ENCODE measurements at regions not wholly inside any gene's neighbourhood (a gene's known extent, or its start where the extent isn't known, plus 50 kb on each side); places are given as distances from the start of the nearest gene placed in this dataset.

DNA sequence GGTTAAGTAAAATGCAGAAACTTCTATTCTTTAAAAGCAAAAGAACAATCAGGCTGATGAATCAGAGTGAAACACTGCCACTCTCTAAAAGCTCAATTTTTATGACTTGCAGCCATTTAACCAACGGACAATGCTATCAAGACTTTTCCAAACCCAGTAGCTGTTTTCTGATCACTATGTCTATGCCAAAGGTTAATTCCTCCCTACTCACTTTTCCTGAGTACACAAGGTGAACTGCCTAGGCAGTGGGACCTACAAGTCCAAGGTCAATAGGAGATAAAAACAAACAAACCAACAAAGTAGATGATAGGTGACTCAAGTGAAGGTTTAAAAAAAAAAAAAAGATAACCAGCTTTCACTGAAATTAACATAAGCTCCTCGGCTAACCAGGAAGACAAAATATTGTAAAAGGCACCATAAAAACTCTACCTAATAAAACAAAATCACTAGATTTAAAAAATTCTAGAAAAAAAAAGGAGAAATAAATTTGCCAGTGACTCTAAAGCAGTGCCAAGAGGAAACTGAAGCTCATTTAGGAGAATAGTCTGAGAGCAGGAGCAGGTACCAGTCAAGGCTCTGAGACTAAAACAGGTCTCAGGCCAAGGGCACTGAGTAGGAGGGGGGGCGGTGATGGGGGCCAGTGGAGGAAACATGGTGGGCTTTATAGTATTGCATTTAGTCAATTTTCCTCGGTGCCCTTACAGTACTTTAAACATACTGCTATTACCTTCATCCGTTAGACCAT, 134.1 kb upstream of the DLGAP1 start:
- Mint-ChIP-seq H3K4me1 (no peaks in the 10 kb centered on the region), H3K36me3 (ENCODE audit: low read depth) (no peaks in the 10 kb centered on the region), H3K9me3 (peaks cover 6% of the 10 kb centered on the region), H3K27ac (no peak overlapping the region), H3K4me3 (no peak overlapping the region), H3K27me3 (no peaks in the 10 kb centered on the region)
- DNase-seq = no peak
- TF ChIP-seq, protein P1, sequence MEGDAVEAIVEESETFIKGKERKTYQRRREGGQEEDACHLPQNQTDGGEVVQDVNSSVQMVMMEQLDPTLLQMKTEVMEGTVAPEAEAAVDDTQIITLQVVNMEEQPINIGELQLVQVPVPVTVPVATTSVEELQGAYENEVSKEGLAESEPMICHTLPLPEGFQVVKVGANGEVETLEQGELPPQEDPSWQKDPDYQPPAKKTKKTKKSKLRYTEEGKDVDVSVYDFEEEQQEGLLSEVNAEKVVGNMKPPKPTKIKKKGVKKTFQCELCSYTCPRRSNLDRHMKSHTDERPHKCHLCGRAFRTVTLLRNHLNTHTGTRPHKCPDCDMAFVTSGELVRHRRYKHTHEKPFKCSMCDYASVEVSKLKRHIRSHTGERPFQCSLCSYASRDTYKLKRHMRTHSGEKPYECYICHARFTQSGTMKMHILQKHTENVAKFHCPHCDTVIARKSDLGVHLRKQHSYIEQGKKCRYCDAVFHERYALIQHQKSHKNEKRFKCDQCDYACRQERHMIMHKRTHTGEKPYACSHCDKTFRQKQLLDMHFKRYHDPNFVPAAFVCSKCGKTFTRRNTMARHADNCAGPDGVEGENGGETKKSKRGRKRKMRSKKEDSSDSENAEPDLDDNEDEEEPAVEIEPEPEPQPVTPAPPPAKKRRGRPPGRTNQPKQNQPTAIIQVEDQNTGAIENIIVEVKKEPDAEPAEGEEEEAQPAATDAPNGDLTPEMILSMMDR (IDR thresholded peaks at IDR 0.05) = no peak
- CTCF ChIA-PET = no interaction called here
- POLR2A ChIA-PET = no interaction called here
- intact Hi-C loops (cut with micrococcal nuclease) = no loop called here
- ATAC-seq (ENCODE audit: low read depth) = no peak

DNA sequence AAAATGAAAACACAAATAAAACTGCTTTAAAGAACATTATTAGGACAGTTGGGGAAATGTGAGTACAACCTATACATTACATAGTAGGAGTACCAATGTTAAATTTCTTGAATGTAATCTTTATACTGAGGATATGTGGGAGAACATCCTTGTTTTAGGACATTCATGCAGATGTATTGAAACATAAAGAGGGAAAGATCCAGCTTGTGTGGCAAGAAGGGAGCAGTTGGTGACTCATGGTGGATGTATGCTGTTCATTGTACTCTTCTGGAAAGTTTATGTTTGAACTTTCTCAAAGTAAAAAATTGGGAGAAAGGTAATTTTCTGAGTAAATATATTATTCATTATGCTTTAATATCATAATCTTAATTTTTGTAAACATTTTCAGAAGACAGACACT, 132.1 kb upstream of the DLGAP1 start:
- H3K4me1 Mint-ChIP-seq = no peaks in the 10 kb centered on the region
- intact Hi-C loops (cut with micrococcal nuclease) = no loop called here
- ATAC-seq (ENCODE audit: low read depth) = no peak
- no peak for DNase-seq
- no peaks in the 10 kb centered on the region for H3K27me3 Mint-ChIP-seq
- ChIA-PET CTCF (no interaction called here), POLR2A (no interaction called here)
- no peaks in the 10 kb centered on the region for H3K36me3 Mint-ChIP-seq (ENCODE audit: low read depth)
- H3K4me3 Mint-ChIP-seq = no peak overlapping the region
- H3K27ac Mint-ChIP-seq = no peak overlapping the region
- H3K9me3 Mint-ChIP-seq = peaks cover 8% of the 10 kb centered on the region
- TF ChIP-seq, protein P1 (IDR thresholded peaks at IDR 0.05) = no peak

DNA sequence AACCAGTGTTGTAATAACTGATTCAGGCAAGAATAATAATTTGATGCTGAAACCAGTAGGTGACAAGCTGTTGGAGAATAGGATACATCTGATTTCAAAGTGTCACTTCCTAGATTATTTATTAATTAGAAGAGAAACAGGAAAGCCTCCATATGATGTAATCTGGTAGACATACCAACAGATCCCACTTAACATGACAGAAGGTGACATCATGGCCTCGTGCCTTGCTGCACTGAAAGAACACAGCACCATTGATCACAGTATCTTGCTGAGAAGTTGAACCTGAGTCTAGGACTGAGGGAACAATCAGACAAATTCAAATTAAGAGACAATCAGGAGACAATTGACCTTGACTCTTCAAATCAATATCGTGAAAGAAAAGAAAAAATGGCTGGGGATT, 131.6 kb upstream of the DLGAP1 start:
- Mint-ChIP-seq H3K27me3 (no peaks in the 10 kb centered on the region), H3K27ac (no peak overlapping the region), H3K4me1 (no peaks in the 10 kb centered on the region), H3K9me3 (peaks cover 8% of the 10 kb centered on the region), H3K4me3 (no peak overlapping the region), H3K36me3 (ENCODE audit: low read depth) (no peaks in the 10 kb centered on the region)
- ChIA-PET CTCF (no interaction called here), POLR2A (no interaction called here)
- intact Hi-C loops (cut with micrococcal nuclease) = no loop called here
- TF ChIP-seq, protein P1 (IDR thresholded peaks at IDR 0.05) = no peak
- ATAC-seq (ENCODE audit: low read depth) = no peak
- no peak for DNase-seq

DNA sequence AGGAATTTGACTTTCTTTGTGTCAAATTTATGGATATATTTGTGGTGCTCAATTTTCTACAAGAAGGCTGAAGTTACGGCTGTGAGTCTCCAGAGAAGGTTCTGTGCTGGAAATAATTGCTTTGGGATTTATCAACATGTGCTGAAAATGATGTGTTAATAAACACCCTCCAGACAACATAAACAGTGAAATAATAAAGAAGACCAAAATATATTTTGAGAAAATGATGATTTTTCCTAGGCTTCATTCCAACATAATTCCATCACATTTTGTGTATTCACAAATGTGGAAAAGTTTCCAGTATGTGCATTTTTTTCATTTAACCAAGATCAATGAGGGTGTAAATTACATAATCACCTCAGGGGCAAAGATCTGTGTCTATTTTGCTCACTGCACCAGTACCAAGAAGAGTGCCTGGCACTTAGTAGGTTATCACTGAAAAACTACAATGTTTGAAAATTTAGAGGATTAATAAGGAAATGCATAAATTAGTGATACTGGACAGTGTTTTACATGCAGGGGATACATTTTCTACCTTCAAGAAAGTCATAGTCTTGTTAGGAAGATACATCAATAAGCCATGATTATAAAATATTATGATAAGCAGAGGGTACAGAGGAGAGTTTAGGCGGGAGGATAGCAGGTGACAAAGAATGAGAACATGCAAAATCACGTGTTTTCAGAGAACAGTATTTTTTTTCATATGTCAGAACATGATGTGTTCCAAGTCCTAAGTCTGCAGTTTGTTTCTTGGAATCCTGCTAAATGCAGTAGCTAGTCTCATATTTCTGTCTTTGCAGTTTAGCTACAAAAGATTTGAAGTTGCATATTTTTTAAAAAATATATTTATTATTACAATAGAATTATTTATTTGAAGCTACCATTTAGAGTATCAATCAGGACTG, 127.6 kb upstream of the DLGAP1 start:
- DNase-seq (no peak), ATAC-seq (ENCODE audit: low read depth) (no peak)
- CTCF ChIA-PET = no interaction called here
- no peak overlapping the region for H3K27ac Mint-ChIP-seq
- no peaks in the 10 kb centered on the region for H3K4me1 Mint-ChIP-seq
- H3K27me3 Mint-ChIP-seq = no peaks in the 10 kb centered on the region
- TF ChIP-seq, protein P1 (IDR thresholded peaks at IDR 0.05) = no peak
- H3K9me3 Mint-ChIP-seq = peaks cover 12% of the 10 kb centered on the region
- POLR2A ChIA-PET = no interaction called here
- intact Hi-C loops (cut with micrococcal nuclease) = no loop called here
- no peak overlapping the region for H3K4me3 Mint-ChIP-seq
- H3K36me3 Mint-ChIP-seq (ENCODE audit: low read depth) = no peaks in the 10 kb centered on the region

DNA sequence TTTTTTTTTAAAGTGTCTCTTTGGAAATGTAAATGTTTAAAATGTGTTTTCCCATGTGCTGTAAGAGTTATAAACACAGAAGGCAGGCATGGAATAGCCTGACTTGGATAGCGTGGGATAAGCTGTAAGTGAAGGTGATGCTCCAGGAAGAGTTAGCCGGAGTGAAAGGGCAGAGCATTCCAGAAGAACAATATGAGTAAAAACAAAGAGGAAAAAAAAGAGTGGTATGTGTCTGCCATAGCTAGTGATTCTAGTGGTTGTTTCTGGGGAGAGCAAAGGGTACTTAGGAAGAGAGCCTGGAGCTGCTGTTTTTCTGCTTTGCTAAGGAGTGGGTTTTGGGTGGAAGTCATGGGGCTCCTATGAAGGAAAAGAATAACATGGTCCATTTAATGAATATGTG, 126.9 kb upstream of the DLGAP1 start:
- TF ChIP-seq, protein P1 (IDR thresholded peaks at IDR 0.05) = no peak
- ATAC-seq (ENCODE audit: low read depth) = no peak
- Mint-ChIP-seq H3K4me3 (no peak overlapping the region), H3K9me3 (peaks cover 14% of the 10 kb centered on the region), H3K27me3 (no peaks in the 10 kb centered on the region), H3K27ac (no peak overlapping the region), H3K4me1 (no peaks in the 10 kb centered on the region), H3K36me3 (ENCODE audit: low read depth) (no peaks in the 10 kb centered on the region)
- POLR2A ChIA-PET = no interaction called here
- intact Hi-C loops (cut with micrococcal nuclease) = no loop called here
- DNase-seq = no peak
- CTCF ChIA-PET = no interaction called here
